Nephron (organoid): ENCODE measurements at regions not wholly inside any gene's neighbourhood (a gene's known extent, or its start where the extent isn't known, plus 50 kb on each side); places are given as distances from the start of the nearest gene placed in this dataset.

Source experiments
- H3K27ac Mint-ChIP-seq, 3 experiments: 2 replicates each; pipeline ENCODE4 v1.8.0; 2020; ENCODE audit warnings: mixed read lengths in 3 of 3, mild to moderate bottlenecking in 2 of 3, moderate library complexity in 1 of 3
- H3K27me3 Mint-ChIP-seq: 2 replicates; pipeline ENCODE4 v1.8.0; 2021; ENCODE audit warnings: low read depth, mild to moderate bottlenecking, moderate library complexity, mixed read lengths
- H3K36me3 Mint-ChIP-seq: 2 replicates; pipeline ENCODE4 v1.8.0; 2020; ENCODE audit warnings: low read depth, mixed read lengths
- H3K4me1 Mint-ChIP-seq: 2 replicates; pipeline ENCODE4 v1.8.0; 2020; ENCODE audit warnings: mixed read lengths
- H3K4me3 Mint-ChIP-seq, 3 experiments: 2 replicates each; pipeline ENCODE4 v1.8.0; 2020; ENCODE audit warnings: mild to moderate bottlenecking in 3 of 3, mixed read lengths in 3 of 3, moderate library complexity in 2 of 3
- H3K9me3 Mint-ChIP-seq: 2 replicates; pipeline ENCODE4 v1.8.0; 2020; ENCODE audit warnings: mixed read lengths
- CTCF ChIP-seq, 3 experiments: fragments of 200-600 bp; sonication (generic); IDR thresholded peaks; one replicate each; pipeline ENCODE4 v1.5.0; 2021; ENCODE audit warnings: antibody characterized with exemption in 3 of 3; ENCODE audit not compliant: unreplicated experiment in 3 of 3

GRCh38 chr6:166019214-166019613 is 148.4 kb downstream of the TBXT start:
- Mint-ChIP-seq H3K36me3 (peaks cover 5% of the 10 kb centered on the region), H3K4me3 (no peak overlapping the region), H3K4me1 (no peaks in the 10 kb centered on the region), H3K9me3 (peaks cover 34% of the 10 kb centered on the region), H3K27ac (no peak overlapping the region), H3K27me3 (no peaks in the 10 kb centered on the region)
- no peak for TF ChIP-seq CTCF (IDR thresholded peaks at IDR 0.05; ENCODE audit: unreplicated experiment in 3 of 3)

DNA sequence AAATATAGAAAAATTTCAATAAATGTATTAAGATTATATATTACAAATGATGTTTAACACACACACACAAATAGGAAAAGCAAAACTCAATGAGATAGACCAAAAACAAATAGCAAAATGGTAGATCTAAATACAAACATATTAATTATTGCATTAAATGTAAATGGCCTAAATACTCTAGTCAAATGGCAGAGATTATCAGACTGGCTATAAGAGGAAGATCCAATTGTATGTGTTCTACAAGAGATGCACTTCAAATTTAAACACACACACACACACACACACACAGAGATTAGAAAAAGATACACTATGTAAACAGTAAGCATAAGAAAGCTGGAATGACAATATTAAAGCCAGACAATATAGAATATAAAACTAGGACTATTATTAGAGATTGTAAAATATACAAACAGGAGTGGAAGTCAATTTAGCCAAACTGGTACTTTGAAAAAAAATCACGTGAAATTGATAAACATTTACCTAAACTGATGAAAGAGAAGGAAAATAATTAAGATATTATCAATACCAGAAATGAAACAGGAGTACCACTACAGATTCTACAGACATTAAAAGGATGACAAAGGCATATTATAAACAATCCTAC is 150.5 kb downstream of the TBXT start:
- no peaks in the 10 kb centered on the region for H3K4me1 Mint-ChIP-seq
- peaks cover 13% of the 10 kb centered on the region for H3K27me3 Mint-ChIP-seq
- H3K4me3 Mint-ChIP-seq: no peak overlapping the region
- H3K36me3 Mint-ChIP-seq: peaks cover 5% of the 10 kb centered on the region
- peaks cover 35% of the 10 kb centered on the region for H3K9me3 Mint-ChIP-seq
- no peak for TF ChIP-seq CTCF (IDR thresholded peaks at IDR 0.05; ENCODE audit: unreplicated experiment in 3 of 3)
- no peak overlapping the region for H3K27ac Mint-ChIP-seq

DNA sequence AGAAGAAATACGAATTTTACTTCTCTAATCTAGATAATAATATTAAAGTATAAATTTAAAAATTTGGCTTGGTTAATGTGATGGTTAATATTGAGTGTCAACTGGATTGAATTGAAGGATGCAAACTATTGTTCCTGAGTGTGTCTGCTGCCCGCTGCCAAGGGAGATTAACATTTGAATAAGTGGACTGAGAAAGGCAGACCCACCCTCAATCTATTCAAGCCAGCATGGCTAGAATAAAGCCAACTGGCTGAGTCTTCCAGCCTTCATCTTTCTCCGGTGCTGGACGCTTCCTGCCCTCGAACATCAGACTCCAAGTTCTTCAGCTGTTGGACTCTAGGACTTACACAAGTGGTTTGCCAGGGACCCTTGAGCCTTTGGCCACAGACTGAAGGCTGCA is 152.7 kb downstream of the TBXT start:
- H3K36me3 Mint-ChIP-seq: peaks cover 5% of the 10 kb centered on the region
- peaks cover 6% of the 10 kb centered on the region for H3K4me1 Mint-ChIP-seq
- TF ChIP-seq CTCF (IDR thresholded peaks at IDR 0.05; ENCODE audit: unreplicated experiment in 3 of 3): no peak
- no peak overlapping the region for H3K4me3 Mint-ChIP-seq
- peaks cover 32% of the 10 kb centered on the region for H3K9me3 Mint-ChIP-seq
- H3K27me3 Mint-ChIP-seq: peaks cover 33% of the 10 kb centered on the region
- H3K27ac Mint-ChIP-seq: no peak overlapping the region

DNA sequence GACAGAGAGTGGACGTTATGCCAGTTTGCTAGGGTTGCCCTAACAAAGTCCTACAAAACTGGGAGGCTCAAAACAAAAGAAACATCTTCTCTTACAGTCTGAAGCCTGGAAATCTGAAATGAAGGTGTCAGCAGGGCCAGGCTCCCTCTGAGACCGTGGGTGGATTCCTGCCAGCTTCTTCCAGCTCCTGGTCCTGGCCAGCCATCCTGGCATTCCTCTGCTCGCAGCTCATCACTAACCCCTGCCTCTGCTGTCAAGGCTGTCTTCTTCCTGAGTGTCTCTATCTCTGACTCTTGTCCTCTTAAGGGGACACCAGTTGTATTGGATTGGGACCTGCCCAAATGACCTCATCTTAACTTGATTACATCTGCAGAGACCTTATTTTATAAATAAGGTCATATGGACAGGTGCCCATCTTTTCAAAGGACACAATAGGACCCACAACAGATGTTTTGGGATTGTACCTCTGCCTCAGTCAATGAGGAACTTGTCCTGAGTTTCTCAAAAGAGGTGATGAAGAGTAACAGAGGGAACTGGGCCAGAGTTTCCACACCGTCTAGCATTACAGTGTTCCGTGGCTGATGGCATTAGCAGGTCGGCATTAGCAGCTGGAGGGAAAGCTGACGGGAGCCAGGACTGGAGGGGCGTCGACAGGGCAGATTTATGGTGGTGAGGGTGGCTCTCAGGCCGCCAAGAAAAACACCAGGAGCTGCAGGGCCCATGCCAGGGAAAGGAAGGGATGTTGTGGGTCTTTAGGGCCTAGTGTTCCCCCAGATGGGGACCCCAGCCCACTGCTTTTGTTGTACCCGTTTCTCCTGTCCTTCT is 157.3 kb downstream of the TBXT start:
- H3K4me3 Mint-ChIP-seq: peak overlapping the region; percentile 40 to 52 (median 44)
- no peaks in the 10 kb centered on the region for H3K36me3 Mint-ChIP-seq
- H3K27me3 Mint-ChIP-seq: peaks cover 72% of the 10 kb centered on the region
- H3K27ac Mint-ChIP-seq: no peak overlapping the region
- H3K4me1 Mint-ChIP-seq: peaks cover 42% of the 10 kb centered on the region
- peaks cover 3% of the 10 kb centered on the region for H3K9me3 Mint-ChIP-seq
- no peak for TF ChIP-seq CTCF (IDR thresholded peaks at IDR 0.05; ENCODE audit: unreplicated experiment in 3 of 3)

GRCh38 chr6:166009385-166010031 is 158.1 kb downstream of the TBXT start:
- Mint-ChIP-seq H3K9me3 (peaks cover 3% of the 10 kb centered on the region), H3K4me1 (peaks cover 50% of the 10 kb centered on the region), H3K36me3 (no peaks in the 10 kb centered on the region), H3K4me3 (peak overlapping the region; percentile 79 to 87 (median 86)), H3K27ac (no peak overlapping the region), H3K27me3 (peaks cover 72% of the 10 kb centered on the region)
- TF ChIP-seq CTCF (IDR thresholded peaks at IDR 0.05; ENCODE audit: unreplicated experiment in 3 of 3): no peak
